Stimulated activated CD4-positive, alpha-beta T cell treated with anti-CD3 and anti-CD28 coated beads, Interleukin-1b, Interleukin-23, amount 100 ng/mL, for 1 hour (primary cell): ENCODE measurements at regions not wholly inside any gene's neighbourhood (a gene's known extent, or its start where the extent isn't known, plus 50 kb on each side); places are given as distances from the start of the nearest gene placed in this dataset.
"Not testable (repeated sequence)": the region's sequence is repeated elsewhere in the genome, so short reads cannot be mapped to it uniquely, and the experiment has no call there.

Experiments used
- DNase-seq, 2 donors: peaks; one replicate each; pipeline ENCODE4 v3.0.0-alpha.2; 2020; ENCODE audit warnings: low read depth in 2 of 2

- DNase-seq: no peak
These were observed 221.1 kb upstream of the AUTS2 start for GRCh38 chr7:69377191-69377590.

DNA sequence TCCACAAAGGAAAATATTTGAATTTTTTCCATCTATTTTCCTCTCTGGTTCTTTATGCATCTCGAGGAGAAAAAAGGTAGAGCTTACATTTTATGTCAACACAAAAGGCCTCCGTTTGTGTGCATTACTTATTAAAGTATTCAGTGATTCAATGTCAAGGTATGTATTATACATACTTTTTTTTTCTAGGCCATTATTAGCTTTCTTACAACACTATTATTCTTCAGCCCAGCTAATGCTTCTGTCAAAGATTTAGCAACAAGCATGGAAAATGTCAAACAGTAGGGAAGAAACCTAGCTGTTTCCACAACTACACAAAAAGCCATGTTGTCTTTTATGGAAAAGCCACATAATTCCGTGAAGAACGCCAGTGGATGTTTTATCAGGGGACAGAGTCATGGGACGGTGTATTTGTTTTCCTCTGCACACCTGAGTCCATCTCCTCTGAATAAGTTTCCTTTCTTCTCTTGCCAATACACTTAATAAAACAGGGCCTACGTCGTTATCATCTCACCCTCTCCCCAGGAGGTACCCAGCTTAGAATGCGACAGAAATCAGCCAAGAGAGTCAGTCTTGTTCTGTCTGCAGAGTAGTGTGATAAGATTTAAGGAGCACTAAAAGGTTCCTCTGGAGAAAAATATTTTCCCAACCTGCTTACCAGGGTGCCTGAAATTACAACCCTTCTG, 209.7 kb upstream of the AUTS2 start:
- DNase-seq: no peak

DNA sequence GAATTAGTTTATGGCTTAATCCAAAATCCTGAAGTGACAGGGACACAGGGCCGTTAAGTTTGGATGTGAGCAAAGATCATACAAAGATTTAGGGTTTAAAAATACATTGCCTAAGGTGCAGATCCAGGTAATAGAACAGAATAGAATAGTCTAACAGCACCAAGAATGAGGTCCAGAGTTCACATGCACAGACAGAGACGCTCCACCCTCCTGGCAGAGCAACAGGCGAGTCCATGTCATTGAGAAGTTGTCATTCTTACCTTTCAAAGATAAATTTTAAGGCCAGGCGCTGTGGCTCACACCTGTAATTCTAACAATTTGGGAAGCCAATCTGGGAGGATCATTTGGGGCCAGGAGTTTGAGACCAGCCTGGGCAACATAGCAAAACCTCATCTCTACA, 209.1 kb upstream of the AUTS2 start:
- no peak for DNase-seq

- not testable (repeated sequence) for DNase-seq
These were observed 204.4 kb upstream of the AUTS2 start for GRCh38 chr7:69393912-69394311.

DNA sequence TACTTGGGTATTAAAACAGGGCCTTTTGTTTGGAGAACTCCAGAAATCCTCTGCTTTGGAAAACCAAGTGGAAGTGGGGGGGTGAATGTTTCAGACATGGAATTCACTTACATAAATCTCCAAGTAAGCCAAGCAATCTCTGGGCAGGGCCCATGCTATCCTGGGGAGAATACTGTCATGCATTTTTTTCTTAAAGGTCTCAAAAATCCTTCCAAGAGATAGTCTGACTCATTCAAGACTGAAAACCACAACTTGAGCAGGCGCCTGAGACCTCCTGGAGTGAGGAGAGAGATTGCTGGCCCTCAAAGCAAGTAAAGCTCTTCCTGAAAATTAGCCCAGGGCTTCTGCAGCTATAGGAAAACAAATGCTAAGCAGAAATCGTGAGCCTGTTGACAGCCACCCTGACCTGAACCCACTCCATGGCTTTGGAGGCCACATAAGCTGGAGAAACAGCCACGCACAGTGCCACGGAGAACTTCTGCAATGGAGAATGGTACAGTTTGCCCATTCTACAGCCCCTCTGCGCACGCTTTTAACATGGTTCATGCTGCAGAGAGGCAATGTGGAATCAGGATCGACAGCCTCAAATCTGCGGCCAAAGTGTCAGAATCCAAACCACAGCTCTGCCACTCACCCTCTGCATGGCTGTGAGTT, 203.1 kb upstream of the AUTS2 start:
- no peak for DNase-seq

DNA sequence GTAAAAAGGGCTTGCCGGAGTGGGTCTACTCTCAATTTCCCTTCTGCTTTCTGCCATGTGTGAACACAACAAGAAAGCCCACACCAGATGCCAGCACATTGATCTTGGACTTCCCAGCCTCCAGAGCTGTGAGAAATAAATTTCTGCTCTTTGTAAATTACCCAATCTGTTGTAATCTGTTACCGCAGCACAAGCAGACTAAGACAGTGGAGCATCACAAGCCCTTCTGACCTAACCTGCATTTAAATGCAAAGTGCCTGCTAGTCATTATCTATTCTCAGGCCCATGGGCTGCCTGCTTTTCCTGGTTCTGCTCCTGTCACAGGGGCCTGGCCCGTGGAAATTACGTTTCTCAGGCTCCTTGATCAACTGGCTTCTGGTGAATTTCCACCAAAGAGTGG, 199.3 kb upstream of the AUTS2 start:
- no peak for DNase-seq

DNA sequence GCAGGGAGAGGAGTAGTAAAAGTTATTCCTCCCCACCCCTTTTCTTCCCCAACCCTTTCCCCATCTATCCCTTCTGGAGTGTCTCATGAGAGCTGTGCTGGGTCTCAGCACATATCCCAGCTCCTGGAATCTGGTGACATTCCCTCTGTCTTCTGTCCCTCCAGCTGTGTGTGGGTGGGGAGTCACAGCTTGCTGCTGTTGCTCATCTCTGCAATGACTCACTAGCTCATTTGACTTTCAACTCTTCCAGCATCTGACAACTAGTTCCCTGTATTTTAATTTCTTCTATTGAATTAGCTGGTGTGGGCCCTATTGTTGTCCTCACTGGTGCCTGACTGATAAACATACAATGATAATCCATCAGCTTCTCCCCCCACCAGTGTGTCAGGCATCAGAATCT, 198.9 kb upstream of the AUTS2 start:
- DNase-seq: no peak

DNA sequence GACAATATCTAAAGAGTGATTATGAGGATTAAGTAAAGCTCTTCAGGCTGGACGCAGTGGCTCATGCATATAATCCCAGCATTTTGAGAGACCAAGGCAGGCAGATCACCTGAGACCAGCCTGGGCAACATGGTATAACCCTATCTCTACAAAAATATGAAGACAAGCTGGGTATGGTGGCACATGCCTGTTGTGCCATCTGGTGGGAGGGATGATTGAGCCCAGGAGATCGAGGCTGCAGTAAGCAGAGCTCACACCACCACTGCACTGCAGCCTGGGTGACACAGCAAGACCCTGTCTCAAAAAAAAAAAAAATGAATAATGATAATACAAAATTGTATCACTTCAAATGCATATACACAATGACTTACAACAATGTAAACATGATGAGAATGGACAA, 195.6 kb upstream of the AUTS2 start:
- DNase-seq: no peak

DNA sequence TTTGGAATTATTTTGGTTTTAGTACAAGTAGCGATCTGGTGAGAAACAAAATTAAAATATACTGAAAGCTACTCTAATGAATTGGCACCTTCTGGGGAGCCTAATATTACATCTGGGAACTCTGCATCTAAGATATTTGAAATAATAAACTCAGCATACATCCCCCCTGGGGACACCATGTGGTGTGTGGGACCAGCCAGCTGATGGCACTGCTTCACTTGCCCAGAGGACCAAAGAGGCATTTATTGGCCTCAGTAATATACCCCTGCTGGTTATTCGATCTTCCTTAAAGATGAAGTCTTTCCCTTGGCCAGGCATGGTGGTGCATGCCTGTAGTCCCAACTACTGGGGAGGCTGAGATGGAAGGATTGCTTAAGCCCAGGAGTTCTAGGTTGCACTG, 195.1 kb upstream of the AUTS2 start:
- DNase-seq: no peak

DNA sequence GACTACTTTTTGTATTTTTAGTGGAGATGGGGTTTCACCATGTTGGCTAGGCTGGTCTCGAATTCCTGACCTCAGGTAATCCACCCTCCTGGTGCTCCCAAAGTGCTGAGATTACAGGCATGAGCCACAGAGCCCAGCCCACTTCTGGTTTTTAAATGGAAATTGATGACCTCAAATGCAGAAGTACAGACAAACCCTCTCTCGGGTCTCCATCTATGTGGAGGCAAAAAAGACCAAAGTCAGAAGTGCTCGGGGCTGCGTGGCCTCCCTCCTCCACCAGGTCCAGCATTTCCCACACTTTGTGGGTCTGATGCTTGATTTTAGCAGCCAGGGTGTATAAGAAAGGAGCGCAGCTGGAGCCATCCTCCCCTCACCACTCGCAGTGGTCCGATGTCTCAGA, 187.3 kb upstream of the AUTS2 start:
- DNase-seq: no peak

GRCh38 chr7:69411466-69411865, 186.8 kb upstream of the AUTS2 start:
- DNase-seq: no peak

GRCh38 chr7:69412331-69413146, 185.7 kb upstream of the AUTS2 start:
- no peak for DNase-seq

DNA sequence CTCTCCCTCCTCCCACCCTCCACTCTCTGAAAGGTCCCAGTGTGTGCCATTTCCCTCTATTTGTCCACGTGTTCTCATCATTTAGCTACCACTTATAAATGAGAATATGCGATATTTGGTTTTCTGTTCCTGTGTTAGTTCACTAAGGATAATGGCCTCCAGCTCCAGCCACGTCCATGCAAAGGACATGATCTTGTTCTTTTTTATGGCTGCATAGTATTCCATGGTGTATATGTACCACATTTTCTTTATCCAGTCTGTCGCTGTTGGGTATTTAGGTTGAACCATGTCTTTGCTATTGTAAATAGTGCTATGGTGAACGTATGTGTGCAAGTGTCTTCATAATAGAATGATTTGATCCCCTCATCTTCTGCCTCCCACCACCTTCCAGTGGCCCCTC, 183.7 kb upstream of the AUTS2 start:
- DNase-seq: no peak

DNA sequence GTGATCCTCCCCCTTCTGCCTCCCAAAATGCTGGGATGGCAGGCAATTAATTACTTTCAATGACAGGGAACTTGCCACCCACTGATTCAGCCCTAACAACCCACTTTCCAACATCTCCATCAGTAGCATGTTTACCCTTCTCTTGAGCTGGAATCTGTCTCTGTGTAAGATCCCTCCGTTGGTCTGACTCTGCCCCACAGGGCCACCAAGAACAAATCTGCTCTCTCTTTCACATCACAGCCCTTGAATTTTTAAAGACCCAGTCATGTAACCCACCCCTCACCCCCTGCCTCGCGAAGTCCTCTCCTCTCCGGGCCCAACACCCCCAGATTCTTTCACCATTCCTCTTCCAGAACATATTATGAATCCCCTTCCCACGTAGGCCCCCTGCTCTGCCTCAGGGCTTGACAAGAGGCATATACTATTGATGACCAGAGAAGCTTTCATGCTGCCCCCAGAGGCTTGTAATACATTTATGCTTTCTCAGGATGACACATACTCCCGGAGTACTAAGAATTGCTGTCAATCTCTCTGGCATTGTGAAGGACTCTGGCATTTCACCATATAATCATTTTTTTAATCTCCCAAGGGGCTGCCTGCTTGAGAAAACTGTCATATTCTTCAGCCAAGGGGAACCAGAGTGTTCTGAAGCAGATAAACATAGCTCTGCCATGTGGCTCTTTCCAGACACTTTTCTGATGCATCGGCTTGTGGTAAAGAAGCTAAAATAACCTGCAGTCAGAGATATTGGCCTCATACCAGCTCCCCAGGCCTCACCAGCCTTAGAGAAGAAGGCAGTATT, 179.2 kb upstream of the AUTS2 start:
- no peak for DNase-seq

GRCh38 chr7:69419934-69420333, 178.3 kb upstream of the AUTS2 start:
- DNase-seq: no peak

- no peak for DNase-seq
These were observed 175.7 kb upstream of the AUTS2 start for GRCh38 chr7:69422574-69422985.

DNA sequence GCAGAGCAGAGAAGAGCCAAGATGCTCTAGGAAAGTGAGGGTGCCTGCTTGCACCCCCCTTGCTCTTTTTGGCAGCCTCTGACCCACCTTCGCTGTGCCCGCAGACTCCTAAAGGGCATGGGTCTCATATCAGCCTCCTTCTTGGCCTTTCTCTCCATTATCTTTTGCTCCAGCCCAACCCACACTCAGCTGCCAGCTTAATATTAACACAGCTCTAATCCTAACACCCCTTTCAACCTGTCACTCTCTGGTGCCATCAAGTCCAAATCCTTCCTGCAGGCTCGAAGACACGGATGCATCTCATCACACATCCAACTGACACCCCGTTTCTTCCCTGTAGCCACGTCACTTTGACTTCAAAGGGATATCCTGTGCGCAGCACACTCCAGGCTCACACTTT, 171.6 kb upstream of the AUTS2 start:
- DNase-seq: no peak

GRCh38 chr7:69428089-69428488, 170.2 kb upstream of the AUTS2 start:
- no peak for DNase-seq

GRCh38 chr7:69429911-69430383, 168.3 kb upstream of the AUTS2 start:
- DNase-seq: no peak

DNA sequence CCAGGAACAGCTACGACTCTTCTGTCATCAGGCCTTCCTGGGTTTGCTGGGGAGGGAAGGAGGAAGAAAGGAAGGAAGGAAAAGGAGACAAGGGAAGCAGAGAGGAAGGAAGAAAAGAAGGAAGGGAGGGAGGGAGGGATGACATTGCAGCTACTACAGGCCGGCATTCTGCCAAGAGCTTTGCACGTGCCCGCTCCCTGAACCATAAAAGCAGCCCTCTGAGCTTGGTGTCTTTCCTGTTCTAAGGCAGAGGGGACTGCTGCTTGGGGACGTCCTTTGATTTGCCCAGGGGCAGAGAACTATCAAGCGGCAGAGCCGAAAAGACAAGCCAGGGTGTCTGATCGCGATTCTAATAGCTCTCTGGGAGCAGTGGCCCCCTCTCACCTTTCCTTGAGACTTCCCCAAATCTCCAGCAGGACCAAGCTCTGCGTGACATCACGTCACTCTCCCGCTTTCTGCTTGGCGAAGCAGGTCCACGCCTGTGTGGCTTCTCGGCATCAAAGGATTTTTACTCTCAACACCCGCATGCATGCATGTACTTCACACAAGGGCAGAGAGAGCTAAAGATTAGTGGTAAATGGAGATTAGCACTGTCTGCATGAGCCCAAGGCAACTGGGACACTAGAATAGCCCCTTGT, 167.8 kb upstream of the AUTS2 start:
- DNase-seq: no peak

- no peak for DNase-seq
These were observed 166.6 kb upstream of the AUTS2 start for GRCh38 chr7:69431626-69432025.
